ENCODE measurements at regions not wholly inside any gene's neighbourhood (a gene's known extent, or its start where the extent isn't known, plus 50 kb on each side); places are given as distances from the start of the nearest gene placed in this dataset.
"Not testable (repeated sequence)": the region's sequence is repeated elsewhere in the genome, so short reads cannot be mapped to it uniquely, and the experiment has no call there.

- no peak overlapping the region for H3K27ac ChIP-seq
- no peak overlapping the region for H3K4me3 ChIP-seq
Observed at GRCh38 chr5:124050120-124050770, 538.3 kb downstream of the CSNK1G3 start.

GRCh38 chr5:124045412-124045811 is 533.4 kb downstream of the CSNK1G3 start:
- no peak overlapping the region for H3K4me3 ChIP-seq
- no peak overlapping the region for H3K27ac ChIP-seq

GRCh38 chr5:124044613-124045012 is 532.6 kb downstream of the CSNK1G3 start:
- Histone ChIP-seq H3K27ac (no peak overlapping the region), H3K4me3 (no peak overlapping the region)

GRCh38 chr5:124043456-124043855 is 531.5 kb downstream of the CSNK1G3 start:
- Histone ChIP-seq H3K4me3 (no peak overlapping the region), H3K27ac (no peak overlapping the region)

- H3K27ac ChIP-seq = no peak overlapping the region
- no peak overlapping the region for H3K4me3 ChIP-seq
Observed at GRCh38 chr5:124040799-124041198, 528.8 kb downstream of the CSNK1G3 start.

GRCh38 chr5:124039410-124039809 is 527.4 kb downstream of the CSNK1G3 start:
- H3K27ac ChIP-seq = no peak overlapping the region
- no peak overlapping the region for H3K4me3 ChIP-seq

GRCh38 chr5:124036786-124037185 is 524.8 kb downstream of the CSNK1G3 start:
- Histone ChIP-seq H3K4me3 (no peak overlapping the region), H3K27ac (no peak overlapping the region)

- no peak overlapping the region for H3K4me3 ChIP-seq
- no peak overlapping the region for H3K27ac ChIP-seq
Observed at GRCh38 chr5:124034963-124035362, 523.0 kb downstream of the CSNK1G3 start.

GRCh38 chr5:124034083-124034700 is 522.2 kb downstream of the CSNK1G3 start:
- Histone ChIP-seq H3K4me3 (no peak overlapping the region), H3K27ac (no peak overlapping the region)

GRCh38 chr5:124030043-124030491 is 518.1 kb downstream of the CSNK1G3 start:
- no peak overlapping the region for H3K4me3 ChIP-seq
- no peak overlapping the region for H3K27ac ChIP-seq

- Histone ChIP-seq H3K4me3 (no peak overlapping the region), H3K27ac (no peak overlapping the region)
Observed at GRCh38 chr5:124027441-124027840, 515.5 kb downstream of the CSNK1G3 start.

- Histone ChIP-seq H3K27ac (no peak overlapping the region), H3K4me3 (no peak overlapping the region)
Observed at GRCh38 chr5:124025306-124025845, 513.4 kb downstream of the CSNK1G3 start.

- no peak overlapping the region for H3K27ac ChIP-seq
- H3K4me3 ChIP-seq = no peak overlapping the region
Observed at GRCh38 chr5:124022966-124023365, 511.0 kb downstream of the CSNK1G3 start.

GRCh38 chr5:124021776-124022175 is 509.8 kb downstream of the CSNK1G3 start:
- Histone ChIP-seq H3K27ac (no peak overlapping the region), H3K4me3 (no peak overlapping the region)

- no peak overlapping the region for H3K4me3 ChIP-seq
- H3K27ac ChIP-seq = no peak overlapping the region
Observed at GRCh38 chr5:124021066-124021641, 509.2 kb downstream of the CSNK1G3 start.

- not testable (repeated sequence) for H3K27ac ChIP-seq, H3K4me3 ChIP-seq
Observed at GRCh38 chr5:124017321-124017720, 505.3 kb downstream of the CSNK1G3 start.

GRCh38 chr5:124007675-124008398 is 495.9 kb downstream of the CSNK1G3 start:
- no peak overlapping the region for H3K4me3 ChIP-seq
- H3K27ac ChIP-seq = no peak overlapping the region

- H3K4me3 ChIP-seq = no peak overlapping the region
- no peak overlapping the region for H3K27ac ChIP-seq
Observed at GRCh38 chr5:124001036-124001615, 489.1 kb downstream of the CSNK1G3 start.

- no peak overlapping the region for H3K4me3 ChIP-seq
- H3K27ac ChIP-seq = no peak overlapping the region
Observed at GRCh38 chr5:124000538-124000937, 488.6 kb downstream of the CSNK1G3 start.

Data from skin epidermis (tissue), 12 donors.